ENCODE measurements at regions not wholly inside any gene's neighbourhood (a gene's known extent, or its start where the extent isn't known, plus 50 kb on each side); places are given as distances from the start of the nearest gene placed in this dataset.

GRCh38 chr6:156347656-156348055 is 429.5 kb upstream of the ARID1B start:
- DNase-seq: no peak

GRCh38 chr6:156347246-156347645 is 429.9 kb upstream of the ARID1B start:
- DNase-seq: no peak

GRCh38 chr6:156345700-156346099 is 431.5 kb upstream of the ARID1B start:
- peak; percentile 10 for DNase-seq

GRCh38 chr6:156344491-156344890 is 432.7 kb upstream of the ARID1B start:
- DNase-seq: no peak

GRCh38 chr6:156337801-156338200 is 439.4 kb upstream of the ARID1B start:
- DNase-seq: no peak

- no peak for DNase-seq
Measured at GRCh38 chr6:156336733-156337132, 440.4 kb upstream of the ARID1B start.

GRCh38 chr6:156336089-156336488 is 441.1 kb upstream of the ARID1B start:
- DNase-seq: no peak

- DNase-seq: no peak
Measured at GRCh38 chr6:156334966-156335365, 442.2 kb upstream of the ARID1B start.

GRCh38 chr6:156319707-156320106 is 457.5 kb upstream of the ARID1B start:
- DNase-seq: no peak

GRCh38 chr6:156316583-156317125 is 460.5 kb upstream of the ARID1B start:
- DNase-seq: no peak

GRCh38 chr6:156315146-156315545 is 462.0 kb upstream of the ARID1B start:
- no peak for DNase-seq

GRCh38 chr6:156313037-156313436 is 464.1 kb upstream of the ARID1B start:
- DNase-seq: no peak

- DNase-seq: no peak
Measured at GRCh38 chr6:156311291-156311690, 465.9 kb upstream of the ARID1B start.

- no peak for DNase-seq
Measured at GRCh38 chr6:156310701-156311100, 466.5 kb upstream of the ARID1B start.

- no peak for DNase-seq
Measured at GRCh38 chr6:156309017-156309416, 468.2 kb upstream of the ARID1B start.

GRCh38 chr6:156308604-156309003 is 468.6 kb upstream of the ARID1B start:
- no peak for DNase-seq

GRCh38 chr6:156306531-156306930 is 470.6 kb upstream of the ARID1B start:
- DNase-seq: no peak

GRCh38 chr6:156283091-156283490 is 494.1 kb upstream of the ARID1B start:
- DNase-seq: no peak

- no peak for DNase-seq
Measured at GRCh38 chr6:156282087-156282486, 495.1 kb upstream of the ARID1B start.

- no peak for DNase-seq
Measured at GRCh38 chr6:156281266-156281665, 495.9 kb upstream of the ARID1B start.

GRCh38 chr6:156280065-156280464 is 497.1 kb upstream of the ARID1B start:
- DNase-seq: no peak

- DNase-seq: no peak
Measured at GRCh38 chr6:156279261-156279969, 497.8 kb upstream of the ARID1B start.

GRCh38 chr6:156273065-156273711 is 504.0 kb upstream of the ARID1B start:
- DNase-seq: no peak

GRCh38 chr6:156269751-156270369 is 507.3 kb upstream of the ARID1B start:
- DNase-seq: no peak

Data from NK-92 treated with Interleukin-12 subunit alpha and Interleukin-12 subunit beta, amount 100 ng/mL, for 24 hours (cell line).